NCI-H748 (cell line): ENCODE measurements at regions not wholly inside any gene's neighbourhood (a gene's known extent, or its start where the extent isn't known, plus 50 kb on each side); places are given as distances from the start of the nearest gene placed in this dataset.
"Not testable (repeated sequence)": the region's sequence is repeated elsewhere in the genome, so short reads cannot be mapped to it uniquely, and the experiment has no call there.

Experiments
- DNase-seq: peaks from one replicate; lab custom pipeline; 2025; ENCODE audit not compliant: unreplicated experiment; lab: John Stamatoyannopoulos, UW

DNA sequence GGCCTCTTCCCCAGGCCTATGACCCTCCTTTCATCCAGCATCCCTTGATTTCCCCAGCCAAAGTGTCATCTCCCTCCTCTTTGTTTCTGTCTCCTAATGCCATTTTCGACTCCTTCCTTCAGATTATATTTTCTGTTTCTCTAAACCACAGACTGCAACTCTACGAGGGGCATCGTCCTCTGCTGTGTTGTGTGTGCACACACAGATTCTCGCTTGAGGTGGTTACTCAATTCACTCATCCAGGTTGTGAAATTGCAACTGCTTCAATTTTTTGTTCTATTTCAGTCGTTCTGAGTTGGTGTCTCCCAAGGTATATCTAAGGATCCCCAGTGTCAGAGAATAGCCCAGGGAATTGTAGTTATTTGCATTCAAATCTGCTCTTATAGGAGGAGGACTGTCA lies 113.5 kb upstream of the NDUFV2 start:
- DNase-seq, result no peak

DNA sequence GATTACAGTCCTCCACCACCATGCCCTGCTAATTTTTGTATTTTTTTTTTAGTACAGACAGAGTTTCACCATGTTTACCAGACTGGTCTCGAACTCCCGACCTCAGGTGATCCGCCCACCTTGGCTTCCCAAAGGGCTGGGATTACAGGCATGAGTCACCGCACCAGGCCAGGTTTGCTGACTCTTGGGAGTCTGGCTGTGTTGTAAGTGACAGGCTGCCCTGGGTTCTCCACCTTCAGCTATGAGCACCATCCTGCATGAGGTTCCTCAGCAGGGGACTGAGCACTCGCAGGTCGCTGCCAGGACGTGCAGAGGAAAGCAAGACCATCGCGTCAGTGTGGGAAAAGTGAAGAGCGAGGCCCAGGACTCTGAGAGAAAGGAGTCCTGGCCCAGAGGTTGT lies 112.6 kb upstream of the NDUFV2 start:
- DNase-seq, result no peak

DNA sequence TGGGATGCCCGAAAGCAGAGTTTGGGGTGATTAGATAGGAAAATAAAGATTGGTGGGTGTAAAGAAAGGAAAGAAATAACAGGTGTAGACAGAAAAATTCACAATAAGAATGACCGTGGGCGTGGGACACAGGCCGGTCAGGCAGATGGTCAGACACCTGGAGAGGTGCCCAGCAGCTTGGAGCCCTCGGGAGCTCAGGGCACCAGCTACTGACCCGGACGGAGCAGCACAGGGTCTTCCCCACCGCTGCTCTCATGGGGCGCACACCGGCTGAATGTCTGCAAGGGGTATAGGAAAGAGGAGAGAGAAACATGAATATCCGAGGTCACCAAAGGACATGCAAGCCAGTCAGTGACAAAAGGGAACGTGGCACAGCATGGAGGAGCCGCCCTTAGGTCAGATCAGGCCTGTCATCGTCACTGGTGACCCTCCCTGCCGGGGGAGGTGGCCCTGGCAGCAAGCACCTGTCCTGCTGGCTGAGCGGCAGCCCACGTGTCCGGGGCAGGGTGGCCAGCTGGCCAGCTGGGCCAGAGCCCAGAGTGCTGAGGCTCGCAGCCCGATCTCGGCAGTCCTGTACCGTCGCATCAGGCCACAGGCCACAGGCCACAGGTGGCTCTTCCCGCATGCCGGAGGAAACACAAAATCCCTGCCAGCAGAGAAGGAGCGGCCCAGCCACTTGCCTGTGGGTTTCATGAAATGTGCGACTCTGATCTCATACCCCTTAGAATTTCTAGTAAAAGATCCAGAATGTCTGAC lies 112.0 kb upstream of the NDUFV2 start:
- DNase-seq, result no peak

DNA sequence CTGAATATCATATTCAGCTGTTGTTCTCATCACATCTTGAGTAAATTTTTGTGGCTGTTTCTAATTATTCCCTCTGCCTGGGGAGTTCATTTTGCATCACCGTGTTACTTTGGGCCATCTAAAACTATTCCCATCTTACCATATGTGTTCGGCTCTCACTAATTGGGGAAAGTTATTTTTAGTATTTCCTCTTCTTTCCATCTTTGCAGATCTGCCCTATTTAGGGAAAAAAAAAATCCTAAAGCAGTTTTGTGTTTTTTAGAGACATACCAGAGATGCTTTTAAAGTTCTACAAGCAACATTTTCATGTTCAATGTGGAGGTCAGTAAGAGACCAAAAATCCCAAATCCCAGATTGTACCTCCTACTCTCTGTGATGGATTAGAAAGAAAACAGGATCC lies 111.3 kb upstream of the NDUFV2 start:
- no peak for DNase-seq

DNA sequence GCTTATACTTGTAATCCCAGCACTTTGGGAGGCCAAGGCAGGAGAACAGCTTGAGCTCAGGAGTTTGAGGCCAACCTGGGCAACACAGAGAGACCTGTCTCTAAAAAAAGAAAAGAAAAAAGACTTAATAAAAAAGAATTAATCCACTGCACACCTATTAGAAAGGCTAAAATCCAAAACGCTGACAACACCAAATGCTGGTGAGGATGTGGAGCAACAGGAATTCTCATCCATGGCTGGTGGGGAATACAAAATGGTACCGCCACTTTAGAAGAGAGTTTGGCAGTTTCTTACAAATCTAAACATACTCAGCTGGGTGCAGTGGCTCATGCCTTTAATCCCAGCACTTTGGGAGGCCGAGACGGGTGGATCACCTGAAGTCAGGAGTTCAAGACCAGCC lies 110.0 kb upstream of the NDUFV2 start:
- DNase-seq, result not testable (repeated sequence)

- no peak for DNase-seq
Observed at GRCh38 chr18:8994603-8995002, 107.9 kb upstream of the NDUFV2 start.

GRCh38 chr18:8995096-8995495 lies 107.4 kb upstream of the NDUFV2 start:
- DNase-seq, result no peak

DNA sequence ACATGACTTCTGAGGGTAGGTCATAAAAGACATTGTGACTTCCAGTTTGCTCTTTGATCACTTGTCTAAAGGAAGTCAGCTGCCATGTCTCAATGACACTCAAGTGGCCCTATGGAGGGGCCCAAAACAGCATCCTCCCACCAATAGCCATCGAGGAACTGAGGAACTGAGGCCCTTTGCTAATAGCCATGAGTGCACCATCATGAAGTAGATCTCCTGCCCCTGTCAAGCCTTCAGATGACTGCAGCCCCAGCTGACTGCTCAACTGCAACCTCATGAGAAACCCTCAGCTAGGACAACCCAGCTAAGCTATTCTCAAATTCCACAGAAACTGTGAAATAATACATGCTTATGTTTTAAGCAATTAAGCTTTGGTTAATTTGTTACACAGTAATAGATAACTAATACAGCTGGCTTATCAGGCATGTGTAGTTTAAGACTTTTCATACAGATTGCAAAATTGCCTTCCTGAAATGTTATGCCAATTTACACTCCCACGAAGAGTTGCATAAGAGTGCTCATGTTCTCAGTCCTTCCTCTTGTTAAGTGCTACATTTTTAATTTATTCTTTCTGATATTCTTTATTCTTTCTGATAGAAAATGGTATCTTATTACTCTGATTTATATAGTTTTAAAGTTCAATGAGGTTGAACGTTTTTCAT lies 105.6 kb upstream of the NDUFV2 start:
- no peak for DNase-seq

DNA sequence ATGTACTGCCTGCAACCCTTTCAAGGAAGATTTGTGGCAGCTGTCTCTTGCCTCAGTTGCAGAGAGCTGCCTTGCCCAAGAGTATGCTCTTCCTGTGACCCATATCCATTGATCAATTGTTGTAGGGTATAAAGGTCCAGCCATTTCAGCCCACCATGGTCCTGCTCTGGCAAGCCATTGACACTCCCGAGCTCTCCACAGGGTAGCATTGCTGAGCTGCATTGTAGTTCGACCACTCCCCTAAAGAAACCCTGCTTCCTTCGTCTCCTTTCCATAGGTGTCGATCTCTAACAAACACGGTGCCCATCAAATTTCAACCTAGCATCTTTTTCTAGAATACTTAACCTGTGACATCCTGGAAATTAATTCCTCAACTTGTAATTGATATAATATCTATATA lies 104.9 kb upstream of the NDUFV2 start:
- DNase-seq, result no peak

DNA sequence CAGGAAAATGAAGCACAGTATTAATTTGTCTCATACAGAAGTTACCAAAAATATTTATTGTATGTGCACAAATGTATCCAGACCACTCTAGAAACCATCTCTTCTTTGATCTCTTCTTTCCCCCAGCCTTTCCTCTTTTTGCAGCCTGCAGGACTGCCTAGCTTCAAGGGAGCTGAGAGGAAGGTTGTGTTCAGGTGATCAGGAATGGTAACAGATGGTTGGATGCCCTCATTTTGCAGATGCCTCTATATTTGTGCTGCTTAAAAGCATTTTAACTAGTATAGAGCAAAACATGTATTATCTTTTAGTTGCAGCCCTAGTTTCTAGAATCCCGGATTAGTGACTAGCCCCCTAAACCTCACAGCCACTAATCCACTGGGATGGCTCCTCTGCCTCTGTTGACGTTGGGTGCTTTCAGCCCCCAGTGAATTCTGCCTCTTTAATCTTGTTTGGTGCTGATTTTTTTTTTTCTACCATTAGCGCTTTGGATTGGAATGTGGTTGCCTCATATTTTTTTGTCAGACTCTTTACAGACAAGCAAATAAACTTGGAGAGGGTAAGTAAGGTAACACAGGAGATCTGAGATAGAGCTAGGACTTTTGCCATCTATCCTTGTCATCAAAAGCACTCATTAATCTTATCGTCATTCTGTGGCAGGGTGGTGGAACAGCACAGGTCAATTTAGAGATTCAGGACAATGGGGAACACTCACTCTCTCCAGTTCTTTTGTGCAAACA lies 103.8 kb upstream of the NDUFV2 start:
- no peak for DNase-seq

GRCh38 chr18:8999872-9000271 lies 102.6 kb upstream of the NDUFV2 start:
- DNase-seq, result no peak

- no peak for DNase-seq
Observed at GRCh38 chr18:9000733-9001132, 101.8 kb upstream of the NDUFV2 start.

DNA sequence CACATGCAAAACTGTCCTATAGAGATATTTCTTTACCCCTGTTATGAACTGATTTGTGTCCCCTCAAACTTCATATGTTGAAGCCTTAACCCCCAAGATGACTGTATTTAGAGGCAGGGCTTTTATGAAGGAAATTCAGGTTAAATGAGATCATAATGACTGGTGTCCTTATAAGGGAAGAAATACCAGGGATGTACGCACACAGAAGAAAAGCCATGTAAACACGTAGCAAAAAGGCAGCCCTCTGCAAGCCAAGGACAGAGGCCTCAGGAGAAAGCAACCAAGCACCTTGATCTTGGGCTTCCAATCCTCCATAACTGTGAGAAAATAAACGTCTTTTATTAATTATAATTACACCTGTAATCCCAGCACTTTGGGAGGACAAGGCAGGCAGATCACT lies 101.3 kb upstream of the NDUFV2 start:
- DNase-seq, result no peak

DNA sequence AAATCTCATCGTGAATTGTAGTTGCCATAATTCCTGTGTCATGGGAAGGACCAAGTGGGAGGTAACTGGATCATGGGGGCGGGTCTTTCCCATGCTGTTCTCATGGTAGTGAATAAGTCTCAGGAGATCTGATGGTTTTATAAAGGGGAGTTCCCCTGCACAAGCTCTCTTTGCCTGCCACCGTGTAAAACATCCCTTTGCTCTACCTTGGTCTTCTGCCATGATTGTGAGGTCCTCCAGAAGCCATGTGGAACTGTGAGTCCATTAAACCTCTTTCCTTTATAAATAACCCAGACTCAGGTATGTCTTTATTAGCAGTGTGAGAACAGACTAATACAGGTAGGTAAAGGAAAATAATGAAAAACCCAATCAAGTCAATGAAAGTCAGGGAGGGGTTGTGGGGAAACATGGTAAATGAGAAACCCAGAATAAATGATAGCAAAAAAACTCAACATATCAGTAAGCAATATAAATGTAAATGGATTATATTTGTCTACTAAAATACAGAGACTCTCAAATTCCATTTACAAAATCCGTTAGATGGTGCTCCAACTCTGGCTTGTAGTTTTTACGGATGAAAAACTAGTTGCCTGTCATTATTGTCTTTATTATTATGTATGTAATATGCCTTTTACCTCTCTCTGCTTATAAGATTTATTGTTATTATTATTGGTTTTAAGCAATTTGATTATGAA lies 98.9 kb upstream of the NDUFV2 start:
- no peak for DNase-seq

DNA sequence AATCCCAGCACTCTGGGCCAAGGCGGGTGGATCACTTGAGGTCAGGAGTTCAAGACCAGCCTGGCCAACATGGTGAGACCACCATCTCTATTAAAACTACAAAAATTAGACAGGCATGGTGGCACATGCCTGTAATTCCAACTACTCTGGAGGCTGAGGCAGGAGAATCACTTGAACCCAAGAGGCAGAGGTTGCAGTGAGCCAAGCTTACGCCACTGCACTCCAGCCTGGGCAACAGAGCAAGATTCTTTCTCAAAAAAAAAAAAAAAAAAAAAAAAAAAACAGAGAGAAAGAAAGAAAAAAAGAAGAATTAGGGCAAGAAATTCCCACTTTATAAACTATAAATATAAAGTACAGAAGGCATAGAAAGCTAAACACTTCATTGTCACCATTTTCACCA lies 98.2 kb upstream of the NDUFV2 start:
- not testable (repeated sequence) for DNase-seq

GRCh38 chr18:9007700-9008099 lies 94.8 kb upstream of the NDUFV2 start:
- DNase-seq, result not testable (repeated sequence)

DNA sequence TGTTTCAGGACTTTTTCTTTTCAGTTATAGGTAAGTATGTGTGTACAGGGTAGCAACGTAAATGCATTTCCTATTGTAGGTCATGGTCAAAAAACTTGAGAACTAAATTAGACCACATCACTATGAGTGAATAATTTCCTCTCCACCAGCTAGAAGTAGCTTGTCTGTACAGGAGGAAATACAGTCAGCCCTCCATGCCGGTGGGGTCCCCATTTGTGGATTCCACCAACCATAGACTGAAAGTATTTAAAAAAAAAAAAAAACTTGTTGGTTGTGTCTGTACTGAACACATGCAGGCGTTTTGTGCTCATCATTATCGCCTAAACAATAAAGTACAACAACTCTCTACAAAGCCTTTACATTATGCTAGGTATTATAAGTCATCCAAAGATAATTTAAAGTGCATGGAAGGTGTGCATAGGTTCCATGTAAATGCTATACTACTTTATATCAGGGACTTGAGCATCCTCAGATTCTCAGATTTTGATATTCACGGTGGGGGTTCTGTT lies 94.2 kb upstream of the NDUFV2 start:
- DNase-seq, result no peak

- no peak for DNase-seq
Observed at GRCh38 chr18:9008709-9009635, 93.5 kb upstream of the NDUFV2 start.

DNA sequence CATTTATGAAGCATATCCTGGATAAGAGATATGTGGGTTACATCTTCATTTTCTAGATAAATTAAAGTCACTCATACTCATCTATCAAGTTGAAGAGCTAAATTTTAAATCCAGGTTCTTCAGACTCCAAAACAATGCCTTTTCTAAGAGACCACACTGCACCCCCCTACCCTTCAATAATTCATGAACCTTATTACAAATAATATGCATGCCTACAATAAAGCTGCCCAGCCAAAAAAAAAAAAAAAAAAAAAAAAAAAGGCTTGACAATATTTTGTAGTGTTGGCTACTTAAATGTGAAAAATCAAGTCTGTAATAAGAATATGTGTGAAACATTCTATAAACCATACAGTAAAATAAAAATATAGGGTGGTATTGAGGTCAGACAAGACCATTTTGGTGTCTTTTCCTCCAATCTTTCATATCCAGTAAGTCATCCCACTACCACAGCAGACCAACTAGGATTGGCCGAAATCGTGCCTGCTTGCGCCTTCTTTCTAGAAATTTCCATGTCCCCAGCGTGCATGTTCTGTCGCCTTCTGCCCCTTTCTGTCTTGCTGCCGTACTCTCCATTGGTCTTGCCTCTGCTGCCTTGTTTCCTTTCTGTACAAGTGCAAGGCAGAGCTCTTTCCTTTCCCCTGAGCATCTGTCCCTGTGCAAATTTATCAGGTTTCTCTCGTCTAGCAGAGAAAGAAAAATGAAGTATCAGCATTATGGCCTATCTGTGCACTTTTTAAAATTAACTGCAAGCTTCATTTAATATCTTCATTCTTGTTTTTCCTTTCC lies 92.6 kb upstream of the NDUFV2 start:
- no peak for DNase-seq
